ENCODE measurements at regions not wholly inside any gene's neighbourhood (a gene's known extent, or its start where the extent isn't known, plus 50 kb on each side); places are given as distances from the start of the nearest gene placed in this dataset.

DNA sequence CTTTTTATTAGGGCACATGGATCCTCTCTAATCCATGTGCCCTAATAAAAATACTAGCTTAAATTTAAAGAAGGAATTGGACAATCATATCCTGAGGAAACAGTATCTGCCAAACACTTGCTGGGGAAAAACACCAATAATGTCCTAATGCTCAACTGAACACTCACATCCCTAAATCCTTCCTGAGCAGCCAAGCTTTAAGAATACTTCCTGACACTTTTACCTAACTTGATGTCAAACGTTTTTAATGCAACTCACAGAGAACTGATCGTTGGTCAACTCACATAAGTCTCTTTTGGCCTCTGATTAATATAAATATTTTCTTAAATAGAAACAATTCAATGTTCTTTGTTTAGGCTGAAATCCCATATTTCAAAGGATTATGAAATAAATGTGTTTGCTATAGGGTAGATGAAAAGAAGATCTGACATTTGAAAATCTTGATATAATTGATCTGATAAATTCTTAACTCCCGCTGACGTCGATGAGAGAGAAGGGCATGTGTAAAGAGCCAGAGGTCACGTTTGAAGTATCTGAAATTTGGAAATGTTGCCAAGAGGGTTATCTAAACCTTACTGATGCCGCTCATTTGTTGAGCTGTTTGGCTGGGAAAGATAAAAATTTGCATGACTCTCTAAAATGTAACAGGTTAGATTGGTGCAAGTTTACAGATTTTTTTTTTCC is 122.8 kb upstream of the RHOBTB1 start:
- Histone ChIP-seq H3K9me3 (ENCODE audit: control insufficient read depth, low read depth, low read length) (no peaks in the 10 kb centered on the region), H3K36me3 (ENCODE audit: control insufficient read depth in 2 of 2, extremely low read depth in 1 of 2, insufficient read depth in 2 of 2, low read length in 2 of 2) (no peaks in the 10 kb centered on the region), H3K4me1 (ENCODE audit: control insufficient read depth, extremely low read depth, insufficient read depth, low read length) (no peaks in the 10 kb centered on the region), H3K27me3 (ENCODE audit: control insufficient read depth, extremely low read depth, insufficient read depth, low read length) (no peaks in the 10 kb centered on the region), H3K79me2 (ENCODE audit: control insufficient read depth, insufficient read depth, low read length) (no peaks in the 10 kb centered on the region), H3K4me2 (ENCODE audit: control insufficient read depth, extremely low read depth, insufficient read depth, low read depth, low read length) (no peak overlapping the region), H3K9me1 (ENCODE audit: control insufficient read depth, extremely low read depth, insufficient read depth, low read length) (no peaks in the 10 kb centered on the region), H4K20me1 (ENCODE audit: control insufficient read depth, extremely low read depth, insufficient read depth, low read length) (no peaks in the 10 kb centered on the region), H3K9ac (ENCODE audit: control insufficient read depth, extremely low read depth, insufficient read depth, low read length) (no peak overlapping the region), H3K27ac (ENCODE audit: control insufficient read depth, insufficient read depth, low read length) (no peak overlapping the region), H2AFZ (ENCODE audit: control insufficient read depth, low read length) (no peak overlapping the region), H3K4me3 (ENCODE audit: control insufficient read depth in 2 of 3, extremely low read depth in 1 of 3, insufficient read depth in 2 of 3, low read depth in 1 of 3, low read length in 3 of 3) (no peak overlapping the region)
- DNase-seq (ENCODE audit: low read depth, low spot score) (no peak), FAIRE-seq (no peak)
- no peak for TF ChIP-seq EZH2 (IDR thresholded peaks at IDR 0.05; ENCODE audit: low read length)
- TF ChIP-seq, protein P1, sequence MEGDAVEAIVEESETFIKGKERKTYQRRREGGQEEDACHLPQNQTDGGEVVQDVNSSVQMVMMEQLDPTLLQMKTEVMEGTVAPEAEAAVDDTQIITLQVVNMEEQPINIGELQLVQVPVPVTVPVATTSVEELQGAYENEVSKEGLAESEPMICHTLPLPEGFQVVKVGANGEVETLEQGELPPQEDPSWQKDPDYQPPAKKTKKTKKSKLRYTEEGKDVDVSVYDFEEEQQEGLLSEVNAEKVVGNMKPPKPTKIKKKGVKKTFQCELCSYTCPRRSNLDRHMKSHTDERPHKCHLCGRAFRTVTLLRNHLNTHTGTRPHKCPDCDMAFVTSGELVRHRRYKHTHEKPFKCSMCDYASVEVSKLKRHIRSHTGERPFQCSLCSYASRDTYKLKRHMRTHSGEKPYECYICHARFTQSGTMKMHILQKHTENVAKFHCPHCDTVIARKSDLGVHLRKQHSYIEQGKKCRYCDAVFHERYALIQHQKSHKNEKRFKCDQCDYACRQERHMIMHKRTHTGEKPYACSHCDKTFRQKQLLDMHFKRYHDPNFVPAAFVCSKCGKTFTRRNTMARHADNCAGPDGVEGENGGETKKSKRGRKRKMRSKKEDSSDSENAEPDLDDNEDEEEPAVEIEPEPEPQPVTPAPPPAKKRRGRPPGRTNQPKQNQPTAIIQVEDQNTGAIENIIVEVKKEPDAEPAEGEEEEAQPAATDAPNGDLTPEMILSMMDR (optimal IDR thresholded peaks at IDR 0.05 in 1 of 3, IDR thresholded peaks at IDR 0.05 in 1 of 3, conservative IDR thresholded peaks at IDR 0.05 in 1 of 3; ENCODE audit: extremely low read depth in 1 of 3, insufficient read depth in 2 of 3, low read length in 3 of 3), result no peak
- dilution Hi-C loops (cut with MboI; ENCODE audit: extremely low pct_ligation_motif_present, low sequenced_read_pairs), result no loop called here

DNA sequence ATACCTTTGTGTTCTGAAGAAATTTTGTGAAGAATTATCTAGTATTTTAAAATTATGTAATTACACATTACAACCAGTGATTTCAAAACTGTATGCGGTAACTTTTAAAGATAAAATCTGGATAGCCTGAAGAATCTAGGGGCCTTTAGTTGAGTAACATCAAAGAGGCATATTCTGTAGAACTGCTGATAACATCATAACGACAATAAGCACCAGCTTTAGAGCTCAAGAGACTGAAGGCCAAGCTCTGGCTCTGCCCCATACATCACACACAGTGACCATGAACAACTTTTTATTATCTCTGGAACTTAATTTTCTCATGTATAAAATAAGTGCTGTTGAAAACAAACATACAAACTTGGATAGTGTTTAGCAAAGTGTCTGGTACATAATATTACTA is 121.1 kb upstream of the RHOBTB1 start:
- no peak overlapping the region for H3K4me2 ChIP-seq (ENCODE audit: control insufficient read depth, extremely low read depth, insufficient read depth, low read depth, low read length)
- no peaks in the 10 kb centered on the region for H3K36me3 ChIP-seq (ENCODE audit: control insufficient read depth in 2 of 2, extremely low read depth in 1 of 2, insufficient read depth in 2 of 2, low read length in 2 of 2)
- no peak overlapping the region for H2AFZ ChIP-seq (ENCODE audit: control insufficient read depth, low read length)
- no peaks in the 10 kb centered on the region for H3K79me2 ChIP-seq (ENCODE audit: control insufficient read depth, insufficient read depth, low read length)
- FAIRE-seq (no peak), DNase-seq (ENCODE audit: low read depth, low spot score) (no peak)
- no peak for TF ChIP-seq EZH2 (IDR thresholded peaks at IDR 0.05; ENCODE audit: low read length)
- TF ChIP-seq, protein P1 (optimal IDR thresholded peaks at IDR 0.05 in 1 of 3, IDR thresholded peaks at IDR 0.05 in 1 of 3, conservative IDR thresholded peaks at IDR 0.05 in 1 of 3; ENCODE audit: extremely low read depth in 1 of 3, insufficient read depth in 2 of 3, low read length in 3 of 3), result no peak
- no peak overlapping the region for H3K9ac ChIP-seq (ENCODE audit: control insufficient read depth, extremely low read depth, insufficient read depth, low read length)
- no peaks in the 10 kb centered on the region for H4K20me1 ChIP-seq (ENCODE audit: control insufficient read depth, extremely low read depth, insufficient read depth, low read length)
- H3K4me1 ChIP-seq (ENCODE audit: control insufficient read depth, extremely low read depth, insufficient read depth, low read length), result no peaks in the 10 kb centered on the region
- H3K27me3 ChIP-seq (ENCODE audit: control insufficient read depth, extremely low read depth, insufficient read depth, low read length), result no peaks in the 10 kb centered on the region
- H3K27ac ChIP-seq (ENCODE audit: control insufficient read depth, insufficient read depth, low read length), result no peak overlapping the region
- H3K4me3 ChIP-seq (ENCODE audit: control insufficient read depth in 2 of 3, extremely low read depth in 1 of 3, insufficient read depth in 2 of 3, low read depth in 1 of 3, low read length in 3 of 3), result no peak overlapping the region
- dilution Hi-C loops (cut with MboI; ENCODE audit: extremely low pct_ligation_motif_present, low sequenced_read_pairs), result no loop called here
- H3K9me3 ChIP-seq (ENCODE audit: control insufficient read depth, low read depth, low read length), result no peaks in the 10 kb centered on the region
- H3K9me1 ChIP-seq (ENCODE audit: control insufficient read depth, extremely low read depth, insufficient read depth, low read length), result no peaks in the 10 kb centered on the region

Data from keratinocyte (primary cell).